ENCODE measurements at regions not wholly inside any gene's neighbourhood (a gene's known extent, or its start where the extent isn't known, plus 50 kb on each side); places are given as distances from the start of the nearest gene placed in this dataset.

GRCh38 chr16:85323961-85324253, 211.6 kb upstream of the CIBAR2 start:
- TF ChIP-seq CTCF (IDR thresholded peaks at IDR 0.05; ENCODE audit: unreplicated experiment in 3 of 3): no peak
- H3K27ac Mint-ChIP-seq: peak overlapping the region in 1 of 3 experiments; percentile 30

GRCh38 chr16:85324488-85324887, 212.2 kb upstream of the CIBAR2 start:
- H3K27ac Mint-ChIP-seq: peak overlapping the region in 2 of 3 experiments; percentile 54 to 65
- peaks cover 3% of the 10 kb centered on the region for H3K36me3 Mint-ChIP-seq (ENCODE audit: low read depth)
- no peak overlapping the region for H3K4me3 Mint-ChIP-seq
- H3K9me3 Mint-ChIP-seq: no peaks in the 10 kb centered on the region
- H3K4me1 Mint-ChIP-seq: peaks cover 69% of the 10 kb centered on the region
- TF ChIP-seq CTCF (IDR thresholded peaks at IDR 0.05; ENCODE audit: unreplicated experiment in 3 of 3): no peak
- H3K27me3 Mint-ChIP-seq (ENCODE audit: low read depth): peaks cover 3% of the 10 kb centered on the region

More at GRCh38 chr16:85323961-85324253, 211.6 kb upstream of the CIBAR2 start:
- H3K4me3 Mint-ChIP-seq: no peak overlapping the region
- no peaks in the 10 kb centered on the region for H3K9me3 Mint-ChIP-seq
- peaks cover 5% of the 10 kb centered on the region for H3K27me3 Mint-ChIP-seq (ENCODE audit: low read depth)
- peaks cover 67% of the 10 kb centered on the region for H3K4me1 Mint-ChIP-seq
- peaks cover 3% of the 10 kb centered on the region for H3K36me3 Mint-ChIP-seq (ENCODE audit: low read depth)

- no peaks in the 10 kb centered on the region for H3K9me3 Mint-ChIP-seq
- H3K4me1 Mint-ChIP-seq: peaks cover 64% of the 10 kb centered on the region
- peaks cover 3% of the 10 kb centered on the region for H3K27me3 Mint-ChIP-seq (ENCODE audit: low read depth)
- TF ChIP-seq CTCF (IDR thresholded peaks at IDR 0.05; ENCODE audit: unreplicated experiment in 3 of 3): no peak
- no peak overlapping the region for H3K4me3 Mint-ChIP-seq
- H3K27ac Mint-ChIP-seq: peak overlapping the region; percentile 1 to 88 (median 86)
- H3K36me3 Mint-ChIP-seq (ENCODE audit: low read depth): peaks cover 3% of the 10 kb centered on the region
These were observed 214.0 kb upstream of the CIBAR2 start for GRCh38 chr16:85326113-85326793.

- peaks cover 3% of the 10 kb centered on the region for H3K36me3 Mint-ChIP-seq (ENCODE audit: low read depth)
- H3K4me3 Mint-ChIP-seq: no peak overlapping the region
- H3K9me3 Mint-ChIP-seq: no peaks in the 10 kb centered on the region
- peak overlapping the region; percentile 1 to 88 (median 86) for H3K27ac Mint-ChIP-seq
- peaks cover 3% of the 10 kb centered on the region for H3K27me3 Mint-ChIP-seq (ENCODE audit: low read depth)
- TF ChIP-seq CTCF (IDR thresholded peaks at IDR 0.05; ENCODE audit: unreplicated experiment in 3 of 3): no peak
- peaks cover 58% of the 10 kb centered on the region for H3K4me1 Mint-ChIP-seq
These were observed 214.5 kb upstream of the CIBAR2 start for GRCh38 chr16:85326794-85327181.

GRCh38 chr16:85327731-85328675, 215.7 kb upstream of the CIBAR2 start:
- TF ChIP-seq CTCF (IDR thresholded peaks at IDR 0.05; ENCODE audit: unreplicated experiment in 3 of 3): no peak
- Mint-ChIP-seq H3K9me3 (no peaks in the 10 kb centered on the region), H3K4me3 (peak overlapping the region; percentile 56 to 63 (median 60)), H3K27ac (peak overlapping the region; percentile 88 to 92 (median 89)), H3K4me1 (peaks cover 60% of the 10 kb centered on the region), H3K27me3 (ENCODE audit: low read depth) (peaks cover 3% of the 10 kb centered on the region), H3K36me3 (ENCODE audit: low read depth) (peaks cover 3% of the 10 kb centered on the region)

Data from nephron (organoid).